DOHH2 (cell line): ENCODE measurements at regions not wholly inside any gene's neighbourhood (a gene's known extent, or its start where the extent isn't known, plus 50 kb on each side); places are given as distances from the start of the nearest gene placed in this dataset.

Experiments used
- H3F3A ChIP-seq: fragments of 200-600 bp; sonication (generic), shearing (Covaris generic); 2 replicates; pipeline ENCODE4 v1.6.0; 2016; ENCODE audit warnings: antibody characterized with exemption, mild to moderate bottlenecking; ENCODE audit not compliant: control insufficient read depth, insufficient read depth
- H3K27ac ChIP-seq: fragments of 200-600 bp; sonication (generic); 2 replicates; pipeline ENCODE4 v1.5.1; 2014; ENCODE audit warnings: low read depth, mild to moderate bottlenecking, low read length, moderate library complexity
- H3K27me3 ChIP-seq: fragments of 200-600 bp; sonication (generic); 2 replicates; pipeline ENCODE4 v1.6.1; 2014; ENCODE audit warnings: mild to moderate bottlenecking, low read length, mixed read lengths; ENCODE audit not compliant: control insufficient read depth
- H3K36me3 ChIP-seq: fragments of 200-600 bp; sonication (generic); 2 replicates; pipeline ENCODE4 v1.6.1; 2014; ENCODE audit warnings: mild to moderate bottlenecking, low read length, moderate library complexity, mixed read lengths; ENCODE audit not compliant: control insufficient read depth
- H3K4me1 ChIP-seq: fragments of 200-600 bp; sonication (generic); 2 replicates; pipeline ENCODE4 v1.6.1; 2014; ENCODE audit warnings: mild to moderate bottlenecking, low read length, mixed read lengths; ENCODE audit not compliant: control insufficient read depth
- H3K4me2 ChIP-seq: fragments of 200-600 bp; sonication (generic); 2 replicates; pipeline ENCODE4 v1.6.0; 2014; ENCODE audit warnings: mild to moderate bottlenecking, low read length, moderate library complexity
- H3K4me3 ChIP-seq: fragments of 200-600 bp; sonication (generic); 2 replicates; pipeline ENCODE4 v1.5.1; 2014; ENCODE audit warnings: mild to moderate bottlenecking, low read length, mixed read lengths
- H3K79me2 ChIP-seq: fragments of 200-600 bp; sonication (generic); 2 replicates; pipeline ENCODE4 v1.6.1; 2014; ENCODE audit warnings: mild to moderate bottlenecking, low read length, mixed read lengths; ENCODE audit not compliant: control insufficient read depth
- H3K9me2 ChIP-seq: fragments of 200-600 bp; sonication (generic); replicated peaks from 2 replicates; pipeline ENCODE4 v1.6.1; 2014; ENCODE audit warnings: mild to moderate bottlenecking, low read length, mixed read lengths; ENCODE audit not compliant: control insufficient read depth
- H3K9me3 ChIP-seq: fragments of 200-600 bp; sonication (generic); 2 replicates; pipeline ENCODE4 v1.6.1; 2014; ENCODE audit warnings: antibody characterized with exemption, low read length, mixed read lengths; ENCODE audit not compliant: control insufficient read depth, insufficient read depth
- H4K20me1 ChIP-seq: fragments of 200-600 bp; sonication (generic); 2 replicates; pipeline ENCODE4 v1.6.0; 2014; ENCODE audit warnings: low read depth, mild to moderate bottlenecking, antibody characterized with exemption, low read length, moderate library complexity; ENCODE audit not compliant: control insufficient read depth, insufficient read depth
- CTCF ChIP-seq: fragments of 200-600 bp; sonication (generic); IDR thresholded peaks from one replicate; pipeline ENCODE4 v1.5.1; 2014; ENCODE audit warnings: antibody characterized with exemption, mild to moderate bottlenecking, low read depth, low read length; ENCODE audit not compliant: poor library complexity, severe bottlenecking
- EZH2phosphoT487 ChIP-seq: fragments of 200-600 bp; sonication (generic); IDR thresholded peaks from 2 replicates; pipeline ENCODE4 v1.6.1; 2017; ENCODE audit warnings: borderline replicate concordance, mild to moderate bottlenecking, antibody characterized with exemption, low read length, moderate library complexity, mixed read lengths

GRCh38 chr18:55031576-55031975 is 72.3 kb upstream of the CCDC68 start:
- no peaks in the 10 kb centered on the region for H3K79me2 ChIP-seq
- H3K9me2 ChIP-seq, result no peaks in the 10 kb centered on the region
- no peaks in the 10 kb centered on the region for H3K4me1 ChIP-seq
- no peaks in the 10 kb centered on the region for H3F3A ChIP-seq
- no peaks in the 10 kb centered on the region for H3K9me3 ChIP-seq
- H3K4me2 ChIP-seq, result no peak overlapping the region
- H3K4me3 ChIP-seq, result no peak overlapping the region
- H3K27ac ChIP-seq, result no peak overlapping the region
- H4K20me1 ChIP-seq, result no peaks in the 10 kb centered on the region
- peaks cover 5% of the 10 kb centered on the region; the same call in 1 of the 2 replicates for H3K27me3 ChIP-seq
- TF ChIP-seq CTCF (no peak), EZH2phosphoT487 (no peak)
- no peaks in the 10 kb centered on the region for H3K36me3 ChIP-seq

GRCh38 chr18:55031164-55031563 is 71.9 kb upstream of the CCDC68 start:
- no peak for TF ChIP-seq EZH2phosphoT487
- TF ChIP-seq CTCF, result no peak
- Histone ChIP-seq H3F3A (no peaks in the 10 kb centered on the region), H3K4me2 (no peak overlapping the region), H3K4me1 (no peaks in the 10 kb centered on the region), H3K4me3 (no peak overlapping the region), H3K27me3 (peaks cover 5% of the 10 kb centered on the region; the same call in 1 of the 2 replicates), H3K9me3 (no peaks in the 10 kb centered on the region), H3K79me2 (no peaks in the 10 kb centered on the region), H3K9me2 (no peaks in the 10 kb centered on the region), H4K20me1 (no peaks in the 10 kb centered on the region), H3K27ac (no peak overlapping the region), H3K36me3 (no peaks in the 10 kb centered on the region)

GRCh38 chr18:55024564-55024963 is 65.3 kb upstream of the CCDC68 start:
- no peaks in the 10 kb centered on the region for H3K9me3 ChIP-seq
- H3K79me2 ChIP-seq, result no peaks in the 10 kb centered on the region
- no peak overlapping the region for H3K4me3 ChIP-seq
- no peaks in the 10 kb centered on the region for H3K36me3 ChIP-seq
- no peak for TF ChIP-seq EZH2phosphoT487
- no peak for TF ChIP-seq CTCF
- H3K4me2 ChIP-seq, result no peak overlapping the region
- no peak overlapping the region for H3K27ac ChIP-seq
- no peaks in the 10 kb centered on the region for H3K27me3 ChIP-seq
- H3K9me2 ChIP-seq, result no peaks in the 10 kb centered on the region
- no peaks in the 10 kb centered on the region for H3K4me1 ChIP-seq
- H4K20me1 ChIP-seq, result no peaks in the 10 kb centered on the region
- no peaks in the 10 kb centered on the region for H3F3A ChIP-seq

- Histone ChIP-seq H3K27ac (no peak overlapping the region), H4K20me1 (no peaks in the 10 kb centered on the region), H3K27me3 (no peaks in the 10 kb centered on the region), H3K4me3 (no peak overlapping the region), H3K36me3 (no peaks in the 10 kb centered on the region), H3K79me2 (no peaks in the 10 kb centered on the region), H3K9me3 (no peaks in the 10 kb centered on the region), H3K4me2 (no peak overlapping the region), H3F3A (no peaks in the 10 kb centered on the region), H3K4me1 (no peaks in the 10 kb centered on the region), H3K9me2 (no peaks in the 10 kb centered on the region)
- TF ChIP-seq EZH2phosphoT487, result no peak
Observed at GRCh38 chr18:55018602-55019001, 59.3 kb upstream of the CCDC68 start.
